H1 (cell line): ENCODE measurements at regions not wholly inside any gene's neighbourhood (a gene's known extent, or its start where the extent isn't known, plus 50 kb on each side); places are given as distances from the start of the nearest gene placed in this dataset.

Experiments used
- CTCF ChIA-PET: fragments of 300-600 bp; sonication (Branson Sonifier 250); formaldehyde crosslinking; loops from one replicate; lab custom pipeline; 2021; ENCODE audit not compliant: partially characterized antibody; lab: Charles Lee
- POLR2A ChIA-PET: fragments of 300-600 bp; sonication (Branson Sonifier 250); formaldehyde crosslinking; loops from one replicate; lab custom pipeline; 2021; ENCODE audit warnings: inconsistent platforms; ENCODE audit not compliant: partially characterized antibody; lab: Charles Lee
- DNase-seq, 2 experiments: peaks; one replicate each; pipeline versions ENCODE4 v3.0.0 to v3.0.0-alpha.2; 2010 to 2022; ENCODE audit warnings: low spot score in 2 of 2, low read depth in 1 of 2, mixed read lengths in 1 of 2
- FAIRE-seq: peaks from 2 replicates; lab custom pipeline; 2011; peaks lifted over from hg19 to GRCh38; lab: Jason Lieb, UNC
- H2AFZ ChIP-seq: 2 replicates; pipeline ENCODE4 v1.8.1; 2012; ENCODE audit warnings: low read length, inconsistent platforms
- H2AK5ac ChIP-seq: 2 replicates; pipeline ENCODE4 v1.6.1; 2013; ENCODE audit warnings: low read depth, low read length
- H2BK120ac ChIP-seq: replicated peaks from 2 replicates; pipeline ENCODE3; 2013; ENCODE audit warnings: low read depth, low read length, inconsistent platforms
- H2BK12ac ChIP-seq: 2 replicates; pipeline ENCODE4 v1.6.1; 2013; ENCODE audit warnings: low read depth, low read length
- H2BK15ac ChIP-seq: 2 replicates; pipeline ENCODE4 v1.6.1; 2013; ENCODE audit warnings: low read length
- H2BK20ac ChIP-seq: 2 replicates; pipeline ENCODE4 v1.6.1; 2013; ENCODE audit warnings: low read length
- H2BK5ac ChIP-seq: 2 replicates; pipeline ENCODE4 v1.6.1; 2013; ENCODE audit warnings: low read depth, low read length
- H3K14ac ChIP-seq: 2 replicates; pipeline ENCODE4 v1.6.1; 2013; ENCODE audit warnings: inconsistent platforms; ENCODE audit not compliant: insufficient read length
- H3K18ac ChIP-seq: 2 replicates; pipeline ENCODE4 v1.6.1; 2013; ENCODE audit warnings: low read length; ENCODE audit errors: extremely low read depth
- H3K23ac ChIP-seq: 2 replicates; pipeline ENCODE4 v1.6.1; 2013; ENCODE audit warnings: inconsistent platforms; ENCODE audit not compliant: insufficient read length
- H3K23me2 ChIP-seq: 2 replicates; pipeline ENCODE4 v1.6.1; 2013; ENCODE audit warnings: low read depth, low read length
- H3K27ac ChIP-seq: 2 replicates; pipeline ENCODE4 v1.6.1; 2011; ENCODE audit warnings: low read depth, low read length, inconsistent platforms
- H3K27me3 ChIP-seq, 4 experiments: replicated peaks in 1 of 4; 1 replicate in 1 of 4; 2 replicates in 3 of 4; pipeline versions ENCODE4 v1.6.1 to v1.8.1; 2011 to 2013; ENCODE audit warnings: low read length in 3 of 4, mild to moderate bottlenecking in 3 of 4, inconsistent platforms in 2 of 4, mixed read lengths in 2 of 4, moderate library complexity in 1 of 4; ENCODE audit not compliant: control insufficient read depth in 3 of 4, insufficient read depth in 3 of 4; ENCODE audit errors: extremely low read depth in 1 of 4
- H3K36me3 ChIP-seq, 4 experiments: 2 replicates each; pipeline versions ENCODE4 v1.6.1 to v1.8.1; 2011 to 2013; ENCODE audit warnings: mild to moderate bottlenecking in 4 of 4, low read length in 3 of 4, moderate library complexity in 2 of 4, control low read depth in 1 of 4, inconsistent platforms in 1 of 4; ENCODE audit not compliant: insufficient read depth in 4 of 4, control insufficient read depth in 2 of 4
- H3K4ac ChIP-seq: replicated peaks from 2 replicates; pipeline ENCODE3; 2013; ENCODE audit warnings: low read length, low read depth, mixed read lengths, inconsistent platforms; ENCODE audit not compliant: insufficient read length
- H3K4me1 ChIP-seq, 4 experiments: replicated peaks in 1 of 4; 1 replicate in 1 of 4; 2 replicates in 3 of 4; pipeline versions ENCODE4 v1.6.1 to v1.8.1; 2011 to 2013; ENCODE audit warnings: low read length in 3 of 4, inconsistent platforms in 2 of 4, mixed read lengths in 1 of 4; ENCODE audit not compliant: insufficient read depth in 4 of 4, control insufficient read depth in 3 of 4
- H3K4me2 ChIP-seq, 2 experiments: 2 replicates each; pipeline versions ENCODE4 v1.6.1 to v1.8.1; 2011 to 2013; ENCODE audit warnings: low read depth in 2 of 2, low read length in 2 of 2, control low read depth in 1 of 2, inconsistent platforms in 1 of 2, mild to moderate bottlenecking in 1 of 2; ENCODE audit not compliant: insufficient read depth in 1 of 2
- H3K4me3 ChIP-seq, 4 experiments: fragments of 200-600, 300-600 bp in 1 of 4; sonication (generic), shearing (Covaris generic), sonication (Bioruptor Twin) in 1 of 4; 2 replicates each; pipeline versions ENCODE4 v1.5.1 to v1.8.1; 2011 to 2016; ENCODE audit warnings: low read length in 4 of 4, low read depth in 3 of 4, control low read depth in 2 of 4, inconsistent platforms in 2 of 4, mild to moderate bottlenecking in 2 of 4, mixed read lengths in 1 of 4, moderate library complexity in 1 of 4; ENCODE audit not compliant: insufficient read depth in 2 of 4; ENCODE audit errors: extremely low read depth in 1 of 4
- H3K56ac ChIP-seq: replicated peaks from 2 replicates; pipeline ENCODE3; 2013; ENCODE audit warnings: low read depth, mild to moderate bottlenecking, mixed read lengths, low read length, inconsistent platforms; ENCODE audit not compliant: insufficient read length
- H3K79me1 ChIP-seq: 2 replicates; pipeline ENCODE4 v1.6.1; 2013; ENCODE audit warnings: low read depth, low read length, control low read depth
- H3K79me2 ChIP-seq, 2 experiments: 2 replicates each; pipeline versions ENCODE4 v1.6.1 to v1.8.1; 2012 to 2013; ENCODE audit warnings: low read length in 2 of 2, mild to moderate bottlenecking in 2 of 2, inconsistent platforms in 1 of 2; ENCODE audit not compliant: insufficient read depth in 2 of 2, control insufficient read depth in 1 of 2
- H3K9ac ChIP-seq, 4 experiments: replicated peaks in 1 of 4; 1 replicate in 1 of 4; 2 replicates in 3 of 4; pipeline versions ENCODE4 v1.6.1 to v1.8.1; 2011 to 2013; ENCODE audit warnings: low read depth in 3 of 4, low read length in 3 of 4, control low read depth in 2 of 4, mild to moderate bottlenecking in 2 of 4, moderate library complexity in 2 of 4, inconsistent platforms in 1 of 4; ENCODE audit errors: extremely low read depth in 1 of 4
- H3K9me3 ChIP-seq, 2 experiments: 2 replicates each; pipeline versions ENCODE4 v1.6.1 to v1.8.1; 2012 to 2013; ENCODE audit warnings: mild to moderate bottlenecking in 2 of 2, moderate library complexity in 2 of 2, control low read depth in 1 of 2, inconsistent platforms in 1 of 2, low read depth in 1 of 2, low read length in 1 of 2, mixed read lengths in 1 of 2; ENCODE audit not compliant: insufficient read depth in 2 of 2
- H4K20me1 ChIP-seq, 2 experiments: replicated peaks in 1 of 2; 2 replicates each; pipeline versions ENCODE3 to v1.8.1; 2011 to 2013; ENCODE audit warnings: inconsistent platforms in 2 of 2, low read length in 2 of 2, mild to moderate bottlenecking in 1 of 2; ENCODE audit not compliant: insufficient read depth in 2 of 2, control insufficient read depth in 1 of 2
- H4K5ac ChIP-seq: 2 replicates; pipeline ENCODE4 v1.6.1; 2013; ENCODE audit warnings: low read length, low read depth, mixed read lengths, inconsistent platforms; ENCODE audit not compliant: insufficient read length
- H4K8ac ChIP-seq: 2 replicates; pipeline ENCODE4 v1.8.0; 2013; ENCODE audit warnings: mild to moderate bottlenecking, moderate library complexity, low read length, inconsistent platforms; ENCODE audit not compliant: insufficient read depth; ENCODE audit errors: extremely low read depth
- H4K91ac ChIP-seq: replicated peaks from 2 replicates; pipeline ENCODE3; 2013; ENCODE audit warnings: low read length, mixed read lengths, inconsistent platforms; ENCODE audit not compliant: insufficient read length
- CEBPB ChIP-seq: IDR thresholded peaks from 2 replicates; pipeline ENCODE4 v1.6.1; 2012; ENCODE audit warnings: low read depth, low read length
- CHD1 ChIP-seq: IDR thresholded peaks from 2 replicates; pipeline ENCODE4 v1.6.1; 2012; ENCODE audit warnings: low read depth, low read length, improper control_type of control experiment
- EGR1 ChIP-seq: IDR thresholded peaks from 2 replicates; pipeline ENCODE4 v1.6.1; 2011; ENCODE audit warnings: low read depth, low read length, borderline replicate concordance
- MAFK ChIP-seq: IDR thresholded peaks from 2 replicates; pipeline ENCODE4 v1.6.1; 2012; ENCODE audit warnings: low read depth, mild to moderate bottlenecking, improper control_type of control experiment, low read length
- POLR2AphosphoS5 ChIP-seq: IDR thresholded peaks from 2 replicates; pipeline ENCODE4 v1.6.1; 2011; ENCODE audit warnings: low read depth, low read length
- RBBP5 ChIP-seq: IDR thresholded peaks from 2 replicates; pipeline ENCODE4 v1.7.1; 2012; ENCODE audit warnings: low read depth, mild to moderate bottlenecking, inconsistent platforms, low read length, moderate library complexity, borderline replicate concordance
- TAF7 ChIP-seq: optimal IDR thresholded peaks from 2 replicates; pipeline ENCODE3; 2011; ENCODE audit warnings: low read depth, mild to moderate bottlenecking, inconsistent platforms, low read length, moderate library complexity, borderline replicate concordance
- TEAD4 ChIP-seq: IDR thresholded peaks from 2 replicates; pipeline ENCODE4 v1.6.1; 2012; ENCODE audit warnings: low read depth, low read length, inconsistent platforms, mixed read lengths
- WGBS, 2 experiments: shearing (Covaris generic) in 1 of 2; methylation state at CpG; one replicate each; pipeline versions ENCODE4 v1.1.6 to v1.1.7; 2013 to 2015; ENCODE audit warnings: low lambda C conversion rate in 2 of 2, mixed read lengths in 2 of 2, inconsistent platforms in 1 of 2, low coverage in 1 of 2, missing lambda C conversion rate in 1 of 2; ENCODE audit not compliant: insufficient replicate concordance in 2 of 2, insufficient coverage in 1 of 2, insufficient read length in 1 of 2; ENCODE audit errors: extremely low coverage in 1 of 2, missing lambda C conversion rate in 1 of 2; 5-methylcytosine and 5-hydroxymethylcytosine counted together

GRCh38 chr6:163771180-163771579 lies 356.7 kb downstream of the QKI start:
- Histone ChIP-seq H3K4me2 (no peak overlapping the region), H3K36me3 (no peaks in the 10 kb centered on the region), H4K8ac (no peak overlapping the region), H3K56ac (no peak overlapping the region), H3K4me1 (no peaks in the 10 kb centered on the region), H2BK5ac (no peak overlapping the region), H3K9me3 (no peaks in the 10 kb centered on the region), H3K9ac (no peak overlapping the region), H3K14ac (no peak overlapping the region), H2BK20ac (no peak overlapping the region), H3K23ac (no peak overlapping the region), H3K79me2 (no peaks in the 10 kb centered on the region), H3K23me2 (no peaks in the 10 kb centered on the region), H3K27me3 (no peaks in the 10 kb centered on the region), H3K18ac (no peak overlapping the region), H3K4ac (no peak overlapping the region), H3K27ac (no peak overlapping the region), H4K20me1 (no peaks in the 10 kb centered on the region), H4K91ac (no peak overlapping the region), H2AFZ (no peak overlapping the region), H3K4me3 (no peak overlapping the region), H3K79me1 (no peaks in the 10 kb centered on the region), H2BK120ac (no peak overlapping the region), H2BK12ac (no peak overlapping the region), H4K5ac (no peak overlapping the region), H2BK15ac (no peak overlapping the region), H2AK5ac (no peak overlapping the region)
- CTCF ChIA-PET, result interaction anchor here (0.6 kb wide), 1 partner anchor 272 kb away, joined by 3 read pairs; no protein-coding TSS in a partner anchor
- no peak for TF ChIP-seq TEAD4
- TF ChIP-seq CHD1, result no peak
- no peak for TF ChIP-seq POLR2AphosphoS5
- TF ChIP-seq EGR1, result no peak
- TF ChIP-seq TAF7, result no peak
- no peak for TF ChIP-seq RBBP5
- no peak for TF ChIP-seq CEBPB
- no peak for TF ChIP-seq MAFK
- 85% methylated on average over 1 of the region's 1 CpG; no CpG with 5 or more reads in 1 of the 2 experiments for WGBS, 2 experiments
- DNase-seq (no peak), FAIRE-seq (no peak)
- POLR2A ChIA-PET, result no interaction called here
